ENCODE measurements at regions not wholly inside any gene's neighbourhood (a gene's known extent, or its start where the extent isn't known, plus 50 kb on each side); places are given as distances from the start of the nearest gene placed in this dataset.

DNA sequence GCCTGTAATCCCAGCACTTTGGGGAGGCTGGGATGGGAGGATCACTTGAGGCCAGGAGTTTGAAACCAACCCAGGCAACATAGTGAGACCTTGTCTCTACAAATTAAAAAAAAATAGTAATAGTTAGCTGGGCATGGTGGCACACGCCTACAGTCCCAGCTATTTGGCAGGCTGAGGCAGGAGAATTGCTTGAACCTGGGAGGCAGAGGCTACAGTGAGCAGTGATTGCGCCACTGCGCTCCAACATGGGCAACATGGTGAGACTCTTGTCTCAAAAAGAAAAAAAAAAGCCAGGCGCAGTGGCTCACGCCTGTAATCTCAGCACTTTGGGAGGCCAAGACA, 56.9 kb upstream of the MRTFB start:
- TF ChIP-seq, protein P1, sequence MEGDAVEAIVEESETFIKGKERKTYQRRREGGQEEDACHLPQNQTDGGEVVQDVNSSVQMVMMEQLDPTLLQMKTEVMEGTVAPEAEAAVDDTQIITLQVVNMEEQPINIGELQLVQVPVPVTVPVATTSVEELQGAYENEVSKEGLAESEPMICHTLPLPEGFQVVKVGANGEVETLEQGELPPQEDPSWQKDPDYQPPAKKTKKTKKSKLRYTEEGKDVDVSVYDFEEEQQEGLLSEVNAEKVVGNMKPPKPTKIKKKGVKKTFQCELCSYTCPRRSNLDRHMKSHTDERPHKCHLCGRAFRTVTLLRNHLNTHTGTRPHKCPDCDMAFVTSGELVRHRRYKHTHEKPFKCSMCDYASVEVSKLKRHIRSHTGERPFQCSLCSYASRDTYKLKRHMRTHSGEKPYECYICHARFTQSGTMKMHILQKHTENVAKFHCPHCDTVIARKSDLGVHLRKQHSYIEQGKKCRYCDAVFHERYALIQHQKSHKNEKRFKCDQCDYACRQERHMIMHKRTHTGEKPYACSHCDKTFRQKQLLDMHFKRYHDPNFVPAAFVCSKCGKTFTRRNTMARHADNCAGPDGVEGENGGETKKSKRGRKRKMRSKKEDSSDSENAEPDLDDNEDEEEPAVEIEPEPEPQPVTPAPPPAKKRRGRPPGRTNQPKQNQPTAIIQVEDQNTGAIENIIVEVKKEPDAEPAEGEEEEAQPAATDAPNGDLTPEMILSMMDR (conservative IDR thresholded peaks at IDR 0.05; ENCODE audit: low read depth, low read length), result no peak
- TF ChIP-seq EZH2phosphoT487 (IDR thresholded peaks at IDR 0.05; ENCODE audit: borderline replicate concordance, low read length), result no peak

All from PC-3 (cell line).